Gastroesophageal sphincter (tissue), 3 donors: ENCODE measurements at regions not wholly inside any gene's neighbourhood (a gene's known extent, or its start where the extent isn't known, plus 50 kb on each side); places are given as distances from the start of the nearest gene placed in this dataset.

Source experiments
- EP300 ChIP-seq: sonication (generic); formaldehyde crosslinking; IDR thresholded peaks from one replicate; pipeline ENCODE4 v1.6.1; 2017; ENCODE audit warnings: antibody characterized with exemption, mild to moderate bottlenecking
- POLR2A ChIP-seq, 2 donors: fragments of 450-650 bp; IDR thresholded peaks; one replicate each; pipeline ENCODE4 v1.6.1; 2017; ENCODE audit warnings: antibody characterized with exemption in 2 of 2, mild to moderate bottlenecking in 2 of 2, moderate library complexity in 1 of 2
- TF ChIP-seq, protein P1 (sequence below), 4 experiments: fragments of 200-600 bp in 2 of 4; fragments of 450-650 bp in 2 of 4; sonication (generic) in 1 of 4; IDR thresholded peaks; one replicate each; pipeline ENCODE4 v1.5.1; 2017 to 2019; ENCODE audit warnings: antibody characterized with exemption in 4 of 4, mild to moderate bottlenecking in 2 of 4, moderate library complexity in 2 of 4

DNA sequence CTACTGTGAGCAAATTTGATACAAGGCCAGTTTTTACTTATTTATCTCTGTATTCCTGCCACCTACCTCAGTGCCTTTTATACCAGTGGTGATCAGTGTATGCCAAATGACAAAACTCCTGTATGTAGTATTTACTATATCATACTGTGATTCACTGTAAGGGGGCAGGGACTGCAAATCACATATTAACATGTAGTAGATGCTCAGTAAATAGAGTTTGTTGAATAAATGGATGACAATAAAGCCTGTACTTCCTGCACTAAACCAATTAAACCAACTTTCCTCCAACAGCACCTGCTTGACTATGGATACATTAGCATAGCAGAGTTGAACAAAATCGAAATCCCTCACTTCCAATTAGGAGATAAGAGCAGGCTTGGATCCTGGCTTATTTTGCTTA is 73.3 kb upstream of the C1orf87 start:
- TF ChIP-seq, protein P1, sequence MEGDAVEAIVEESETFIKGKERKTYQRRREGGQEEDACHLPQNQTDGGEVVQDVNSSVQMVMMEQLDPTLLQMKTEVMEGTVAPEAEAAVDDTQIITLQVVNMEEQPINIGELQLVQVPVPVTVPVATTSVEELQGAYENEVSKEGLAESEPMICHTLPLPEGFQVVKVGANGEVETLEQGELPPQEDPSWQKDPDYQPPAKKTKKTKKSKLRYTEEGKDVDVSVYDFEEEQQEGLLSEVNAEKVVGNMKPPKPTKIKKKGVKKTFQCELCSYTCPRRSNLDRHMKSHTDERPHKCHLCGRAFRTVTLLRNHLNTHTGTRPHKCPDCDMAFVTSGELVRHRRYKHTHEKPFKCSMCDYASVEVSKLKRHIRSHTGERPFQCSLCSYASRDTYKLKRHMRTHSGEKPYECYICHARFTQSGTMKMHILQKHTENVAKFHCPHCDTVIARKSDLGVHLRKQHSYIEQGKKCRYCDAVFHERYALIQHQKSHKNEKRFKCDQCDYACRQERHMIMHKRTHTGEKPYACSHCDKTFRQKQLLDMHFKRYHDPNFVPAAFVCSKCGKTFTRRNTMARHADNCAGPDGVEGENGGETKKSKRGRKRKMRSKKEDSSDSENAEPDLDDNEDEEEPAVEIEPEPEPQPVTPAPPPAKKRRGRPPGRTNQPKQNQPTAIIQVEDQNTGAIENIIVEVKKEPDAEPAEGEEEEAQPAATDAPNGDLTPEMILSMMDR (IDR thresholded peaks at IDR 0.05) = no peak
- TF ChIP-seq POLR2A (IDR thresholded peaks at IDR 0.05) (no peak), EP300 (no peak)
